ENCODE measurements at regions not wholly inside any gene's neighbourhood (a gene's known extent, or its start where the extent isn't known, plus 50 kb on each side); places are given as distances from the start of the nearest gene placed in this dataset.
A peak's percentile ranks its signal among the peaks of the same experiment; 100 is the strongest.

DNA sequence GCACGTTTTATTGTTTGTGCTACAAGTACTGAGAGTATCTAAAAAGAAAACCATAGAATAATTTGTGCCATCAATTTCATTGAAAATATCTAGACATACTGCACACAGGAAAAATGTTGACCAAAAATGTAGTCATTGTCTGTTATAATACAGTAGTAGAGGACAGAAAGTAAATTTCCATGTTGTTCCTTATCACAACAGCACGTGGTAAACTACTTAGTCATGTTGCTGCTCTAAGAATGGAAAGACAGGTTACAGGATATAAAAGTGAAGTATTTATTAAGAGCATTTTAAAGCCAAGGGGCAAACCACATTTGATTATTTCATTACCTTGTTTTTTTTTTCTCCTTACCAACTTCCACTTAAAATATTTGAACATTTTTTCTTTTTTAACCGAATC is 89.0 kb upstream of the CEP85L start:
- Mint-ChIP-seq H3K9me3 (no peaks in the 10 kb centered on the region), H3K27me3 (no peaks in the 10 kb centered on the region), H3K4me1 (peaks cover 16 to 43% (median 27%) of the 10 kb centered on the region in 4 donors), H3K4me3 (no peak overlapping the region), H3K36me3 (no peaks in the 10 kb centered on the region), H3K27ac (no peak overlapping the region)
- POLR2A ChIA-PET = no interaction called here
- ATAC-seq (no peak), DNase-seq (no peak)

DNA sequence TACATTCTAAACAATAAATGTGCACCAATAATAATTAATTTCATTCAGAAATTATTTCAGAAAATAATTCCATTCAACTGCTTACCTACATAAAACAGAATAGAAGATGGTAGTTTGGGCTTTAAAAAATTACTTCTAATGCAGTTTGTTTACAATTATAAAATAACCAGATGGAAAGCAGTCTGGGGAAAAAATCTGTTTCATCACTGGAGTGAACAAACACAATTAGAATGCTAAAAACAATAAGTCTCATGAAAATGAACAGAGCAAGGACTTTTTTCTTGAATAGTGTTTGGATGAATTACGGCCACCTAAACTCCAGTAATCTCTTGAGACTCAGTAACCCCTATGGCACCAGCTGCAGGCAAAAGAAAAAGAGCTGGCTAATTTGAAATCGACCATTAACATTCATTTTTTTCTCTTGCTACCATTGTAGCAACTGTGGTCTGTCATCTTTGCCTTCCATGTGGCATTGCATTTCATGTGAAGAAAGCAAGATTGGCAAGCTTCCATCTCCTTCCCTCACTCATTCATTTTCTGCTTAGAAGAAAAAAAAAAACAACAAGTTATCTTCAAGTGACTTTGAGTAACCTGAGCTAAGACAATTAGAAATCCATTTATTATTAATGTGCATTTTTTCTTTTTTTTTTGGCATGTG is 88.4 kb upstream of the CEP85L start:
- Mint-ChIP-seq H3K4me3 (no peak overlapping the region), H3K9me3 (no peaks in the 10 kb centered on the region), H3K36me3 (no peaks in the 10 kb centered on the region), H3K27me3 (no peaks in the 10 kb centered on the region), H3K27ac (no peak overlapping the region), H3K4me1 (peaks cover 20 to 43% (median 26%) of the 10 kb centered on the region in 4 donors)
- POLR2A ChIA-PET = no interaction called here
- DNase-seq (no peak), ATAC-seq (no peak)

DNA sequence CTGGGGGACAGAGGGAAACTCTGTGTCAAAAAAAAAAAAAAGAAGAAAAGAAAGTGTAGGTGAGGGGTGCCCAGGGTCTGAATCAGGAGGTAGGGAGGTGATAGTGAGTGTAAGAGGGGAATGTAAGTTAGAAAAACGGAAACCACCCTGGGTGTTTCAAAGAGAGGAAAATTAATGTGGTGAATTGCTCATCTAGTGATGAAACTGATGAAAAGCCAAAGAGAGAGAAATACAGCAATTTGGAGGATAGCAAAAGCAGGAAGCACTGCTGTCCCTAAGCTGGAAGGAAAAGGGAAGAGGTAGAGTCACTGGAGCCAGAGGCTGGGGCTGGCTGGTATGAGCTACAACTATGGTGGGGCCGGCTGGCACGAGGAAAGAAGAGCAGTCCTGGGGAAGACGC is 85.0 kb upstream of the CEP85L start:
- DNase-seq (no peak), ATAC-seq (peak in 1 of 2 donors; percentile 33)
- H3K27ac Mint-ChIP-seq = peak overlapping the region in 9 of 10 donors; percentile 1 to 90 (median 40)
- H3K4me3 Mint-ChIP-seq = peak overlapping the region in 4 of 10 donors; percentile 0 to 43 (median 9)
- POLR2A ChIA-PET = interaction anchor here (0.7 kb wide), 1 partner anchor 454 kb away, joined by 3 read pairs; no protein-coding TSS in a partner anchor
- H3K27me3 Mint-ChIP-seq = no peaks in the 10 kb centered on the region
- peaks cover 22 to 46% (median 29%) of the 10 kb centered on the region in 4 donors for H3K4me1 Mint-ChIP-seq
- no peaks in the 10 kb centered on the region for H3K36me3 Mint-ChIP-seq
- no peaks in the 10 kb centered on the region for H3K9me3 Mint-ChIP-seq

DNA sequence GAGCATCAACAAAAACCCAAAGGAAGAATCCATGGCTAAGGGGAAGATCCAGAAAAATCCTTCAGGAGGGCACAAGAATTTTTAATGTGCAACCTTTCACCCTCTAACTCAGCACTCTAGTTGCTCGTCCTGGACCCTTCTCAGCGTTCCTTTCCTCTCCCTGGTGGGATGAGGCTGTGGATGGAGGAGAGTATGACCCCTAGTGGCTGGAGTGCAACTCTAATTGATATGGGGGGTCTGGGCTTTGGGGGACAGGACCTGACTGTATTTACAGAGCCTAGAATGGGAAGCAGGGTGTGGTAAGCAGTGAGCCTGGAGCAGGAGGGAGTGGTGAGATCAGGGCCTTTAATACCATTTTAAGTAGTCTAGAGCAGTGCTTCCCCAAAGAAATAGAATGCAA is 83.9 kb upstream of the CEP85L start:
- ATAC-seq (peak; percentile 50 to 53), DNase-seq (peak in 2 of 10 donors; percentile 25 to 33)
- no peaks in the 10 kb centered on the region for H3K27me3 Mint-ChIP-seq
- H3K27ac Mint-ChIP-seq = peak overlapping the region in 6 of 10 donors; percentile 6 to 67 (median 33)
- no peaks in the 10 kb centered on the region for H3K36me3 Mint-ChIP-seq
- no peaks in the 10 kb centered on the region for H3K9me3 Mint-ChIP-seq
- peaks cover 22 to 47% (median 28%) of the 10 kb centered on the region in 4 donors for H3K4me1 Mint-ChIP-seq
- peak overlapping the region in 2 of 10 donors; percentile 11 to 19 for H3K4me3 Mint-ChIP-seq
- POLR2A ChIA-PET = interaction anchor here (1.4 to 1.5 kb wide), 2 partner anchors 13 to 26 kb away, joined by 3 to 5 read pairs; no protein-coding TSS in a partner anchor

DNA sequence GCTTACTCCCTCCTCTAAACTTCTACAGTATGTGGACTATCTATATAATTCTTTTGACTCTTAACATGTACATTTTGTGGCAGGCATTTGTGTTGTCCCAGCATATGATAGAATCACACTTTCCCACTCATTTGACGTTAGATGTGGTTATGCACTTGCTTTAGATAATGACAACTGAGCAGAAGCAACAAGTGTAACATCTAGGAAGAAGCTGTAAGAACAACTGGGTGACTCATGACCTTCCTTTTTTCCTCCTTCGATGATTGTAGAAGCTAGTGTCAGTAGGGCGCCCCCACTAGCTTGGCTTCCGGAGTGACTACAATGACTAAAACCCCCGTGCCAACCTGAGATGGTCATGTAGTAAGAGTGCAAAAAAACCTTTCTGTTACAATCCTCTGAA is 74.6 kb upstream of the CEP85L start:
- ATAC-seq = peak; percentile 88 to 89
- peak; percentile 30 to 85 (median 56) for DNase-seq
- no peaks in the 10 kb centered on the region for H3K27me3 Mint-ChIP-seq
- peak overlapping the region; percentile 65 to 94 (median 84) for H3K27ac Mint-ChIP-seq
- POLR2A ChIA-PET = interaction anchor here (0.7 to 3.0 kb wide), 9 partner anchors 12 to 80 kb away, joined by 3 to 36 read pairs (median 3); partner anchors contain the start of gene CEP85L
- H3K36me3 Mint-ChIP-seq = no peaks in the 10 kb centered on the region
- peak overlapping the region; percentile 21 to 74 (median 67) for H3K4me3 Mint-ChIP-seq
- H3K4me1 Mint-ChIP-seq = peaks cover 39 to 72% (median 62%) of the 10 kb centered on the region in 4 donors
- H3K9me3 Mint-ChIP-seq = no peaks in the 10 kb centered on the region

DNA sequence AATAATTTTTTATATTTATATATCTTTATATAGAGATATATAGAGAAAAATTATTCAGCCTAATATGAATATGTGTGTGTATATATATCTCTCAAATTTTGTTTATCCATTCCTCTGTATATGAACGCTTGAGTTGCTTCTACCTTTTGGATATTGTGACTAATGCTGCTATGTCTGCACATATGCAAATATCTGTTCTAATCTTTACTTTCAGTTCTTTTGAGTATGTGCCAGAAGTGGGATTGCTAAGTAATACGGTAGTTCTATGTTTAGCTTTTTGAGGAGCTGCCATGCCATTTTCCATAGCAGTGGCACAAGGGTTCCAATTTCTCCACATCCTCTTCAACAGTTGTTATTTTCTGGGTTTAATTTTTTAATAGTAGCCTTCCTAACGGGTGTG is 72.8 kb upstream of the CEP85L start:
- ATAC-seq = peak in 1 of 2 donors; percentile 31

DNA sequence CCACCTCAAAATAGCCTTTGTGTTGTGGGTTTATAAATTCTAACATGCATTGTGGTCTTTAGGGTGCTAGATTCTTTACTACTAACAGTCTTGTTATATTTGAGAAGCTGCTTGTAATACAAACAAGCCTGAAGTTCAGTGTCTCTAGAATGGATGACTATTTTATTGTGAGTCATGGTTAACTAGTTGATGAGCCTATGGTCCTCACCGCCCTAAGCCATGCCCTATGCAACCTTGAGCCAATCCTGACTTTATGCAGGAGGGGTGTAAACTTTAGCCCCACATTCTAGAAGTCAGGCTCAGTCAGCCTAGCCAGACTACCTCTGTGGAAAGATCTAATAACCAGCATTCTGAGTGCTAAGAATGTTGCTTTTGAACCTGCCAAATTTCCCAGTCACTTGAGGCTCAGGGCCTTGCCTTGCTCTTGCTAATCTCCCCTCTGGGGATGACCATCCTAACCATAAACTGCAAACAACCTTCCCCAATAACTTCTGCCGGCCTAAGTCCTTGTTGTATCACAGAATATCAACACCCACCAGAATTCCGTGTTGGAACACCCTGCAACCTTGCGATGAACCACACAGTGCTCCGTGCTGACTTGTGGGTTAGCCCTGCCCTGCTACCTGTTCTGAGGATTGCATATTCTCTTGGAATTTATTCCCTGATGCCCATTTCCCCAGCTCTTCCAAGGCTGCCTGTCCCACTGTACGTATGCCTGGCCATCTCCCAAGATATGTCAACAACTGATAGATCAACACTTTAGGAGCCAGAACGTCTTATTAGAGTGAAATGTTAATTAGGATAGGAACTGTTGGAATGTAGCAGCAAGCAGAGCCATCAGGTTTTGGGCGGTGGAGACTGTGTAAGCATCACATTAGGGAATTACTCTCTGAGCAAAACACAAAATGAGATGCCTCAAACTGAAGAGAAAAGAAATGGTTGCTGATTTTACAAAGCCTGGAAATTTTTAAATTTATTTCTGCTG is 71.7 kb upstream of the CEP85L start:
- no peaks in the 10 kb centered on the region for H3K9me3 Mint-ChIP-seq
- H3K36me3 Mint-ChIP-seq = no peaks in the 10 kb centered on the region
- H3K27ac Mint-ChIP-seq = peak overlapping the region; percentile 70 to 99 (median 94)
- peaks cover 49 to 89% (median 84%) of the 10 kb centered on the region in 4 donors for H3K4me1 Mint-ChIP-seq
- peak overlapping the region in 6 of 10 donors; percentile 23 to 41 (median 31) for H3K4me3 Mint-ChIP-seq
- POLR2A ChIA-PET = interaction anchor here (0.6 to 6.2 kb wide), 4 partner anchors 11 to 171 kb away, joined by 3 to 107 read pairs (median 6); partner anchors contain the start of gene ASF1A
- DNase-seq = no peak
- H3K27me3 Mint-ChIP-seq = no peaks in the 10 kb centered on the region
- ATAC-seq = no peak

More for the DNA sequence above, 72.8 kb upstream of the CEP85L start:
- POLR2A ChIA-PET = interaction anchor here (1.1 to 3.0 kb wide), 3 partner anchors 12 to 73 kb away, joined by 4 to 36 read pairs (median 13); partner anchors contain the start of gene CEP85L
- no peaks in the 10 kb centered on the region for H3K9me3 Mint-ChIP-seq
- H3K36me3 Mint-ChIP-seq = no peaks in the 10 kb centered on the region
- no peaks in the 10 kb centered on the region for H3K27me3 Mint-ChIP-seq
- H3K4me3 Mint-ChIP-seq = peak overlapping the region in 8 of 10 donors; percentile 17 to 74 (median 60)
- peak overlapping the region in 9 of 10 donors; percentile 16 to 97 (median 85) for H3K27ac Mint-ChIP-seq
- DNase-seq = no peak
- peaks cover 51 to 85% (median 79%) of the 10 kb centered on the region in 4 donors for H3K4me1 Mint-ChIP-seq

DNA sequence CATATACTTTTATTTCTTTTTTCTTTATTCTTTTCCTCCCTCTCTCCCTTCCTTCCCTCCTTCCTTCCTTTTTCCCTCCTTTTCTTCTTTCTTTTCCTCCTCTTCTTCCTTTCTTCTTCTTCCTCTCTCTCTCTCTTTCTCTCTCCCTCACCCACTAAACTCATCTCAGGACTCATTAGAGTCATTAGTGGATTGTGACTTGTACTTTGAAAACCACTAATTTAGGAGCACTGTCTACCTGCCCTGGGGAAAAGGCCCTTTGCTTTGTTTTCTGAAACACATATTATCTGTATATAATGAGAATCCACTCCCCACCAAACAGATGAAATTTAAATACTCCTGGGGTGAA is 68.7 kb upstream of the CEP85L start:
- peaks cover 39 to 77% (median 70%) of the 10 kb centered on the region in 4 donors for H3K4me1 Mint-ChIP-seq
- POLR2A ChIA-PET = interaction anchor here (1.0 to 6.2 kb wide), 4 partner anchors 9 to 173 kb away, joined by 4 to 107 read pairs (median 8); partner anchors contain the start of gene ASF1A
- peak overlapping the region; percentile 30 to 86 (median 65) for H3K4me3 Mint-ChIP-seq
- H3K9me3 Mint-ChIP-seq = no peaks in the 10 kb centered on the region
- no peaks in the 10 kb centered on the region for H3K36me3 Mint-ChIP-seq
- no peaks in the 10 kb centered on the region for H3K27me3 Mint-ChIP-seq
- ATAC-seq = no peak
- DNase-seq = no peak
- H3K27ac Mint-ChIP-seq = peak overlapping the region; percentile 93 to 99 (median 96)

DNA sequence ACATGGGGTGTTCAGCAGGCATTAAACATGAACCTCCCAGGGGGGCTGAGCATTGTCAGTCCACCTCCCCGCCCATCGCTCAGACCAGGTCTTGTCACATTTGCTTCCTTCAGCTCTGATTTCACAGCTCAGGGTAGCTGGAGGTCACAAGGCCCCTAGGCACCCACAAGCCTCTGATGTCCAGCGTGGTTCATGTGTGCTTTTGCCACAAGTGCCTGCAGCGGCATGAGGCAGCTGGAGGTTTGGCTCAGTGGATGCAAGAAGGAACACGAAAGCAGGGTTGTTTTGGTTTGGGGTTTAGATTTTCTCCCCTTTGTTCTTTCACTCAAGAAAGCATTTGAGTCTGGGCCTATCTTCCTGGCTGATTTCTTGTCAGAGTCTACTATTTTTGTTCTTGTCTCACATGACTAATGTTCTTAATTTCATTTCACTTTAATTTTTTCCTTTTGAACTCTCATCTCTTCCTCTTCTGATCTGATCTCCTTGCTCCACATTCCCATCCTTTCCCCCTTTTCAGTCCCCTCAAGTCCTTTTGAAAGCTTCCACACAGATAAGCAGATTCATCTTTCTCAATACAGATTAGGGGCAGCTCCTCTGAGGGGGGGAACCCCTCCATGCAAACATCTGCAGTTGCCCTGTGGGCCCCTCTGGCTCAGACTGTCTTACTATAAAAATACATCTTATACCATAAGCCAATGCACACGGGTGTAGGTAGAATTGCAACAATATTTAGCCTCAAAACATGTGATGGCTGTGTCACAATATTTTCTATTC is 68.1 kb upstream of the CEP85L start:
- H3K27me3 Mint-ChIP-seq = no peaks in the 10 kb centered on the region
- peak overlapping the region; percentile 62 to 86 (median 80) for H3K4me3 Mint-ChIP-seq
- peak; percentile 84 to 88 for ATAC-seq
- H3K9me3 Mint-ChIP-seq = no peaks in the 10 kb centered on the region
- DNase-seq = peak in 9 of 10 donors; percentile 18 to 76 (median 57)
- H3K4me1 Mint-ChIP-seq = peaks cover 39 to 74% (median 70%) of the 10 kb centered on the region in 4 donors
- H3K27ac Mint-ChIP-seq = peak overlapping the region; percentile 93 to 99 (median 96)
- POLR2A ChIA-PET = interaction anchor here (1.0 to 6.2 kb wide), 5 partner anchors 9 to 174 kb away, joined by 4 to 107 read pairs (median 9); partner anchors contain the start of genes ASF1A and CEP85L
- no peaks in the 10 kb centered on the region for H3K36me3 Mint-ChIP-seq

DNA sequence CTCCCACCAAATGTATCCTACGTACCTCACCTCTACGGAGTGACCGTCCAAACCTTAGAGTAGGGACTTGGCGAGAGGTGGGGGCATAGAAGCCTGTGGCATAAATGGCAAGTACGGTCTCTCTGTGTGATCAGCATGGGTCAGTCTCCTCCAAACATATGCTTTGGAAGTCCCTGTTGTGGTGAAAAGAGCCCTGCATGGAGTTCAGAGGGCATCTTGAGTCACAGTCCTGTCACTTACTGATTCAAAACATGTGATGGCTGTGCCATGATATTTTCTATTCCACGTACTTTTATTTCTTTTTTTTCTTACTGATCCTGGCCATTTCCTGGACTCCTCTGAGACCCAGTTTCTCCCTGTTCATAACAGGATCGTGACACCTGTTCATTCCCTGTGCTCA is 67.5 kb upstream of the CEP85L start:
- no peaks in the 10 kb centered on the region for H3K36me3 Mint-ChIP-seq
- peaks cover 35 to 69% (median 64%) of the 10 kb centered on the region in 4 donors for H3K4me1 Mint-ChIP-seq
- H3K27me3 Mint-ChIP-seq = no peaks in the 10 kb centered on the region
- H3K9me3 Mint-ChIP-seq = no peaks in the 10 kb centered on the region
- peak; percentile 4 to 5 for ATAC-seq
- peak overlapping the region; percentile 62 to 86 (median 80) for H3K4me3 Mint-ChIP-seq
- DNase-seq = no peak
- H3K27ac Mint-ChIP-seq = peak overlapping the region; percentile 93 to 99 (median 96)
- POLR2A ChIA-PET = interaction anchor here (1.1 to 6.2 kb wide), 4 partner anchors 8 to 67 kb away, joined by 3 to 107 read pairs (median 9); partner anchors contain the start of gene CEP85L

DNA sequence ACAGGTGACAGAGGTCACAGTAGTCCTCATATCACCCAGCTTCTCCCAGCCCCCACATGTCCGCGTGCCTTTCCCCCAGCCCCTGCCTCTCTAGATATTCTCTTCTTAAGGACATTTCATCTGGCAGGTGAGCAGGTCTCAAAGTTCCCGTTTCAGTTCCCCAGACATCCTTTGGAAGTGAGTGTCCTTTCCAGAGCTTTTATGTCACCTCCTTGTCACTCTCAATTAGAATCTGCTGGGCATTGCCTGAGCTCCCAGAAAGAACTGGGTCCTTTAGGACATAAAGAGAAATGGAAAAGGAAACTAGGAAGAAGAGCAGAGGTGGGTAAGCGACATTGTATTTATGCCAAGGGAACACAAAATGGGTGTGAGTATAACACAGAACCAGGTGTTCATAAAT is 66.9 kb upstream of the CEP85L start:
- Mint-ChIP-seq H3K27ac (peak overlapping the region; percentile 93 to 99 (median 96)), H3K9me3 (no peaks in the 10 kb centered on the region), H3K27me3 (no peaks in the 10 kb centered on the region), H3K36me3 (no peaks in the 10 kb centered on the region), H3K4me3 (peak overlapping the region in 7 of 10 donors; percentile 20 to 86 (median 62)), H3K4me1 (peaks cover 33 to 70% (median 63%) of the 10 kb centered on the region in 4 donors)
- no peak for DNase-seq
- ATAC-seq = no peak
- POLR2A ChIA-PET = interaction anchor here (1.2 to 6.2 kb wide), 2 partner anchors 7 to 13 kb away, joined by 3 to 107 read pairs; no protein-coding TSS in a partner anchor

Data from naive thymus-derived CD8-positive, alpha-beta T cell (primary cell).